Lower lobe of right lung (tissue), 2 donors: ENCODE measurements at regions not wholly inside any gene's neighbourhood (a gene's known extent, or its start where the extent isn't known, plus 50 kb on each side); places are given as distances from the start of the nearest gene placed in this dataset.

ENCODE experiments used
- ATAC-seq, 2 donors: fragments of 200-7000 bp; cut with Tn5 transposase; one replicate each; pipeline ENCODE4 v1.9.1; 2020 to 2022; ENCODE audit warnings: mild to moderate bottlenecking in 2 of 2, moderate library complexity in 2 of 2
- DNase-seq: peaks from one replicate; pipeline ENCODE4 v3.0.0-alpha.2; 2020
- H3K27ac ChIP-seq: fragments of 200-600 bp; one replicate; pipeline ENCODE4 v1.8.0; 2022
- H3K27me3 ChIP-seq: fragments of 200-600 bp; one replicate; pipeline ENCODE4 v1.8.0; 2022; ENCODE audit warnings: low read depth
- H3K36me3 ChIP-seq: fragments of 200-600 bp; one replicate; pipeline ENCODE4 v1.8.0; 2022; ENCODE audit warnings: mild to moderate bottlenecking
- H3K4me1 ChIP-seq: fragments of 200-600 bp; one replicate; pipeline ENCODE4 v1.8.0; 2022
- H3K4me3 ChIP-seq: fragments of 200-600 bp; one replicate; pipeline ENCODE4 v1.8.0; 2022; ENCODE audit warnings: mild to moderate bottlenecking
- H3K9me3 ChIP-seq: fragments of 200-600 bp; one replicate; pipeline ENCODE4 v1.8.0; 2022
- intact Hi-C: fragments of 100-400 bp; cut with DNase I; formaldehyde crosslinking; loops from one replicate; pipeline ENCODE4 v1.11.0; 2022
- TF ChIP-seq, protein P1 (sequence below): fragments of 200-600 bp; IDR thresholded peaks from one replicate; pipeline ENCODE4 v1.8.0; 2022; ENCODE audit warnings: antibody characterized with exemption, mild to moderate bottlenecking
- donor health status: DM: no; HTN: yes; CAD: no; lungs with severe emphysema.

DNA sequence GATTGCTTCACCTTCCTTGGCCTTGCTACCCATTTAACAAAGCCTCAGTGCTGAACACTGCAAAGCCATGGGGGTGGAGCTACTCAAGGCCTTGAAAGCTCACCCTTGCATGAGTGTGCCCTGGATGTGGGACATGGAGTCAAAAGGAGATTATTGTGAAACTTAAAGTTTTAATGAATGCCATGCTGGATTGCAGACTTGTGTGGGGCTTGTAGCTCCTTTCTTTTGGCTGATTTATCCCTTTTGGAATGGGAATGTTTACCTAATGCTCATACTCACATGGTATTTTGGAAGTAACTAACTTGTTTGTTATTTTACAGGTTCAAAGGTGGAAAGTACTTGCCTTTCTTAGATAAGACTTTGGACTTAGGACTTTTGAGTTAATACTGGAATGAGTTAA, 538.5 kb upstream of the NECTIN3 start:
- ATAC-seq (no peak), DNase-seq (no peak)
- TF ChIP-seq, protein P1, sequence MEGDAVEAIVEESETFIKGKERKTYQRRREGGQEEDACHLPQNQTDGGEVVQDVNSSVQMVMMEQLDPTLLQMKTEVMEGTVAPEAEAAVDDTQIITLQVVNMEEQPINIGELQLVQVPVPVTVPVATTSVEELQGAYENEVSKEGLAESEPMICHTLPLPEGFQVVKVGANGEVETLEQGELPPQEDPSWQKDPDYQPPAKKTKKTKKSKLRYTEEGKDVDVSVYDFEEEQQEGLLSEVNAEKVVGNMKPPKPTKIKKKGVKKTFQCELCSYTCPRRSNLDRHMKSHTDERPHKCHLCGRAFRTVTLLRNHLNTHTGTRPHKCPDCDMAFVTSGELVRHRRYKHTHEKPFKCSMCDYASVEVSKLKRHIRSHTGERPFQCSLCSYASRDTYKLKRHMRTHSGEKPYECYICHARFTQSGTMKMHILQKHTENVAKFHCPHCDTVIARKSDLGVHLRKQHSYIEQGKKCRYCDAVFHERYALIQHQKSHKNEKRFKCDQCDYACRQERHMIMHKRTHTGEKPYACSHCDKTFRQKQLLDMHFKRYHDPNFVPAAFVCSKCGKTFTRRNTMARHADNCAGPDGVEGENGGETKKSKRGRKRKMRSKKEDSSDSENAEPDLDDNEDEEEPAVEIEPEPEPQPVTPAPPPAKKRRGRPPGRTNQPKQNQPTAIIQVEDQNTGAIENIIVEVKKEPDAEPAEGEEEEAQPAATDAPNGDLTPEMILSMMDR: no peak
- H3K9me3 ChIP-seq: no peaks in the 10 kb centered on the region
- H3K36me3 ChIP-seq: no peaks in the 10 kb centered on the region
- H3K27me3 ChIP-seq: no peaks in the 10 kb centered on the region
- no peaks in the 10 kb centered on the region for H3K4me1 ChIP-seq
- intact Hi-C loops: no loop called here
- no peak overlapping the region for H3K27ac ChIP-seq
- H3K4me3 ChIP-seq: no peak overlapping the region

GRCh38 chr3:110542552-110543150, 529.0 kb upstream of the NECTIN3 start:
- intact Hi-C loops: no loop called here
- H3K27me3 ChIP-seq: no peaks in the 10 kb centered on the region
- H3K9me3 ChIP-seq: no peaks in the 10 kb centered on the region
- no peak for ATAC-seq
- no peaks in the 10 kb centered on the region for H3K36me3 ChIP-seq
- no peak for DNase-seq
- H3K27ac ChIP-seq: no peak overlapping the region
- TF ChIP-seq, protein P1: no peak
- H3K4me3 ChIP-seq: no peak overlapping the region
- no peaks in the 10 kb centered on the region for H3K4me1 ChIP-seq

DNA sequence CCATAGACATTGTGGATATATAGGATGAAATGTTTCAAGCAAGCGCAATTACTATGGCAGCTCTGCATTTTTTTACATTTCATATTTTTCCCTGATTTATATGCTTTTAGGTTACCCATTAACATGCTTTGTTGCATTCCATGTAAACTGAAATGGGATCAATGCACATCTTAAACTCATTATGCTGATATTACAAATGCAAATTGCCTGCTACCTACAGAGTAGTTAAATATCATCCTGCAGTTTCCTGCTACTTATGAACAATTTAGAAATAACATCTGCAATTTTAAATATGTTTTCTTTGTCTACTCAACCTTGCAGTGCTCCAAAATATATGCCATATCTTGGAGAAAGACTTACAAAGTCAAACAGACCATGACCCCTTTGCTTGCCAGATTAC, 526.9 kb upstream of the NECTIN3 start:
- no peak for DNase-seq
- Histone ChIP-seq H3K27ac (no peak overlapping the region), H3K4me1 (no peaks in the 10 kb centered on the region), H3K4me3 (no peak overlapping the region), H3K27me3 (no peaks in the 10 kb centered on the region), H3K36me3 (no peaks in the 10 kb centered on the region), H3K9me3 (no peaks in the 10 kb centered on the region)
- ATAC-seq: no peak
- TF ChIP-seq, protein P1: no peak
- intact Hi-C loops: no loop called here

GRCh38 chr3:110550511-110550910, 521.1 kb upstream of the NECTIN3 start:
- TF ChIP-seq, protein P1: no peak
- intact Hi-C loops: no loop called here
- Histone ChIP-seq H3K27ac (no peak overlapping the region), H3K27me3 (no peaks in the 10 kb centered on the region), H3K36me3 (no peaks in the 10 kb centered on the region), H3K4me3 (no peak overlapping the region), H3K9me3 (no peaks in the 10 kb centered on the region), H3K4me1 (no peaks in the 10 kb centered on the region)
- no peak for ATAC-seq
- no peak for DNase-seq

- Histone ChIP-seq H3K27me3 (no peaks in the 10 kb centered on the region), H3K9me3 (no peaks in the 10 kb centered on the region), H3K4me3 (no peak overlapping the region), H3K4me1 (no peaks in the 10 kb centered on the region), H3K27ac (no peak overlapping the region), H3K36me3 (no peaks in the 10 kb centered on the region)
- DNase-seq (no peak), ATAC-seq (no peak)
- intact Hi-C loops: no loop called here
- TF ChIP-seq, protein P1: no peak
Observed at GRCh38 chr3:110562621-110563020, 509.0 kb upstream of the NECTIN3 start.
